A673 (cell line): ENCODE measurements at regions not wholly inside any gene's neighbourhood (a gene's known extent, or its start where the extent isn't known, plus 50 kb on each side); places are given as distances from the start of the nearest gene placed in this dataset.

ENCODE experiments used
- CTCF ChIP-seq: fragments of 300-800, 200-600 bp; sonication (generic); conservative IDR thresholded peaks from 2 replicates; pipeline ENCODE4 v1.5.1; 2017; ENCODE audit warnings: low read depth, mild to moderate bottlenecking, antibody characterized with exemption, low read length, moderate library complexity, mixed read lengths
- EZH2 ChIP-seq: fragments of 200-600 bp; sonication (generic); IDR thresholded peaks from 2 replicates; pipeline ENCODE4 v1.6.1; 2017; ENCODE audit warnings: borderline replicate concordance, low read depth, mild to moderate bottlenecking, mixed read lengths, antibody characterized with exemption, low read length; ENCODE audit not compliant: poor library complexity, severe bottlenecking

- TF ChIP-seq CTCF = no peak
- TF ChIP-seq EZH2 = no peak
Measured at GRCh38 chr13:106377931-106378662, 157.4 kb downstream of the EFNB2 start.
